HuH-7 (cell line): ENCODE measurements at regions not wholly inside any gene's neighbourhood (a gene's known extent, or its start where the extent isn't known, plus 50 kb on each side); places are given as distances from the start of the nearest gene placed in this dataset.
A peak's percentile ranks its signal among the peaks of the same experiment; 100 is the strongest.

Source experiments
- DNase-seq: peaks from one replicate; pipeline ENCODE4 v3.0.0; 2011; ENCODE audit warnings: low spot score

DNA sequence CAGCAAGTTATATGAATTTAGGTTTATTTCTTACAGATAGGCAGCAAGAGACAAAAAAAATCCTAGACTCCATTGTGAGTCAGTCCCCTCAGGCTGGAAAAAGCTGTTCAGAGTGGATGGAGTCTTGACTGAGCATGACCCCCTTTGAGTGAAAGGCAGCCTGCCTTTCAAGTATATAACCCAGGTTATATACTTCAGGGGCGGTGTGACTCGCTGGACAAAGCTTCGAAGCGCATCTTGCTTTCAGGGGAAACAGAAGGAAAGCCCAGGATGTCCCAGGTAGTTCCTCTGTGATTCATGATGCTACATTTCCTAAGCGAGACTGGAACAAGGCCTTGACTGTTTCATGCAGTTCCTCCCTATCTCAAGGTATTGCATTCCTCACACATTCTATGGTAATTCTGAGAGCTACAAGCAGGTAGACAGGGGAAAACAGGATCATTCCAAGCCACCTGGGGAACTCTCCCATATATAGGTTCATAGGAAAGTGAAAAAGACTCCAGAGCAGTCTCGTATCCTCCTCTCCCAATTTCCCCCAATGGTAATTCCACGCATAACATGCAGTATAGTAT is 1244.1 kb upstream of the CDH6 start:
- DNase-seq = no peak

- no peak for DNase-seq
These were observed 1249.2 kb upstream of the CDH6 start for GRCh38 chr5:29944327-29944726.

GRCh38 chr5:29942089-29942488 is 1251.4 kb upstream of the CDH6 start:
- no peak for DNase-seq

GRCh38 chr5:29939988-29940387 is 1253.5 kb upstream of the CDH6 start:
- no peak for DNase-seq

- DNase-seq = no peak
These were observed 1258.1 kb upstream of the CDH6 start for GRCh38 chr5:29935371-29935770.

- DNase-seq = no peak
These were observed 1263.2 kb upstream of the CDH6 start for GRCh38 chr5:29930316-29930715.

- DNase-seq = no peak
These were observed 1269.4 kb upstream of the CDH6 start for GRCh38 chr5:29924107-29924506.

- no peak for DNase-seq
These were observed 1287.7 kb upstream of the CDH6 start for GRCh38 chr5:29905626-29906353.

GRCh38 chr5:29902859-29903258 is 1290.6 kb upstream of the CDH6 start:
- no peak for DNase-seq

DNA sequence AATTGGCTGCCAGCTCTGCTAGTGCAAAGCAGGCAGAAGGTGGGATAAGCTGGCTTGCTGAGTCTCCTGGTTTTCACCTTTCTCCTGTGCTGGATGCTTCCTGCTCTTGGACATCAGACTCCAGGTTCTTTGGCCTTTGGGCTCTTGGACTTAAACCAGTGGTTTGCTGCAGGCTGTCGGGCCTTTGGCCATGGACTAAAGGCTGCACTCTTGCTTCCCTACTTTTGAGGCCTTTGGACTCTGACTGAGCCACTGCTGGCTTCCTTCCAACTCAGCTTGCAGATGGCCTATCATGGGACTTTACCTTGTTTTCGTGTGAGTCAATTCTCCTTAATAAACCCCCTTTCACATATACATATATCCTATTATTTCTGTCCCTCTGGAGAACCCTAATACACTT is 1293.9 kb upstream of the CDH6 start:
- no peak for DNase-seq

DNA sequence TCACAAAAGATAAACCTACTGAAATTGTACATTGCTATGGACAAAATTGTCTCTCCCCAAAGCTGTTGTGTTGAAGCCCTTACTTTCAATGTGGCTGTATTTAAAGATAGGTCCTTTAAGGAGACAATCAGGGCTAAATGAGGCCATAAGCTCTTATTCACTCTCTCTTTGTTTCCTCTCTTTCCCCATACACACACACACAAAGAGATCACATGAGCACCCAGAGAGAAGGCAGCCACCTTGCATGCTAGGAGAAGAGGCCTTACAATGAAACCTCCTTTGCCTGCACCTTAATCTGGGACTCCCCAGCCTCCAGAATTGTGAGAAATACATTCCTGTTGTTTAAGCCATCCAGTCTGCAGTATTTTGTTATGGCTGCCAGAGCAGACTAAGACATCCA is 1295.6 kb upstream of the CDH6 start:
- no peak for DNase-seq

DNA sequence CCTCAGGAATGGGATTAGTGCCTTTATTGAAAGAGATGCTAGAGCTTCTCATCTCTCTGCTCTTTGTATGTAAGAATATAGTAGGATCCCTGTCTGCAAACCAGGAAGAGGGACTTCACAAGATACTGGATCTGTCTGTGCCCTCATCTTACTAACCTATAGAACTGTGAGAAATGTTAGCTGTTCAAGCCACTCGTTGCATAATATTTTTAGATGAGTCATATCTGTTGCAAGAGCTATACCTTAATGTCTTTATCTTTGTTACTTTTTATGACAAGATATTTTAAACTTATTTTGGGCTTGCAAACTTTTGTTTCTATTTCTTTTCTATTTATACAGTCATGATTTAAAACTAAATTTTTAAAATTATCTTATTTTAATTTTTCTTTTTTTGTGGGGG is 1296.8 kb upstream of the CDH6 start:
- DNase-seq = no peak

- DNase-seq = no peak
These were observed 1298.8 kb upstream of the CDH6 start for GRCh38 chr5:29894668-29895067.

- no peak for DNase-seq
These were observed 1304.4 kb upstream of the CDH6 start for GRCh38 chr5:29889051-29889450.

- DNase-seq = no peak
These were observed 1307.9 kb upstream of the CDH6 start for GRCh38 chr5:29885595-29885994.

DNA sequence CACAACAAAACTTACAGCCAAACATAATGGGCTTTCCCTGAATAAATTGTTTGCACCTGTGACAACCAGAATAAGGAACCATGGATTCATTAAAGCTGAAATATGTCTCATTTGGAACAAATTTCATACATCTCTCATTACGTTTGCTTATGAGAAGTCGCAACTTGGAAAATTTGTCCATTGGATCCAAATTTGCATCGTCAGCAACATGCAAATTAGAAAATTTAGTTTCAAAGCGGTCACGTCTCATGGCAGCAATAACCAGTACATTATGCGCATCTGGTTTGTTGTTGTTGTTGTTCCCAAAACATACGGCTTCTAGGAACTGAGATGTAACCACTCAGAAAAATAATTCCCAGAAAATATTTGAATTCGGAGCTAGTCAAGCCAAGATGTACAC is 1311.5 kb upstream of the CDH6 start:
- no peak for DNase-seq

GRCh38 chr5:29879401-29879800 is 1314.1 kb upstream of the CDH6 start:
- DNase-seq = no peak

DNA sequence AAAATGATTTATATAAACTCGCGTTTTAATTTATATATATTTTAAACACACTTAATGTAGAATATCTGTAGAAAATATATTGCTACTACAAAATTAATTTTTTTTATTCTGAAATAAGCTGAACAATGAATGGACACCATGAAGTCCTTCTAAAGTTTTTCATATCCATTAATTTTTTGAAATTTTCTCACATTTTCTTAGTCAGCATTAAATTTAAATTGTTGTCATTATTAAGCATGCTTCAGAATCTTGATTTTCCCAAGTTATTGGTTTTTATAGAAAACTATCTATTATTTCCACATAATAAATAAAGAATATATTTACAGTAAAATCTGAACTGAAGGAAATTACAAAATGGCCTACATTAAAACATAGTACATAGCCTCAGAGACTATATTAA is 1314.9 kb upstream of the CDH6 start:
- DNase-seq = no peak

DNA sequence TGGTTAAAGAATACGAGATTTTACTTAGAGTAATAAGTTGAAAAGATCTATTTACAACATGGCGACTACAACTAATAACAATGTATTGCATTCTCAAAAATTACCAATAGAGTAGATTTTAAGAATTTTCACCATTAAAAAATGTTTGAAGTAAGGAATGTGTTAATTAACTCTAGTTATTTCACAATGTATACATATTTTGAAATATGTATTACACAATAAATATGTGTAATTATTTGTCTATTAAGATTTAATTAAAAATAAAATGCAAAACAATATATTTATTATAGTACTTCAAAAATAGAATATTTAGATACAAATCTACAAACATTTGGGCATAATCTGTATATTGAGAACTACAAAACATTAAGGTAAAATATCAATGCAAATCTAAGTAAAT is 1326.3 kb upstream of the CDH6 start:
- no peak for DNase-seq

DNA sequence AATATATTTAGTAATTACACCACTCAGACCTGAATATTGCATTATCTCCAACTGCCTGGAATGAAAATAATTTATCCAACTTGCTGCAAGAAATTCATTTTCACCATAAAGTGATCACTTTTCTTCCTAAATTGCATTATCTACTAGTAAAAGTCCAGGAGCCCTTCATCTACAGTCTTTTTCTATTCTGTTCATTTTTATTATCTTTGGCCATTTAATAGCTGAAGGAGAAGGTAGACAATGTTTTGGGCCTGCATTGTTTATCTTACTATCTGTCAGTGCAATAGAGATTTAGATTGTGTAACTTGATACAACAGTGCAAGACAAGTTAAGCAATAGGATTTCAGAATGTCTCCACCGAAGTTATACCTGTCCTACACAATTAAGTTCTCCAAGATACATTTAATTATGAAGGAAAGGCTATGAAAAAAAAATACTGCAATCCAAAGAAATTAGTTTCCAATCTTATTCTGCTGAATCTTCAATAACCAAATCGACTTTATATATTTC is 1339.7 kb upstream of the CDH6 start:
- DNase-seq = peak; percentile 4

DNA sequence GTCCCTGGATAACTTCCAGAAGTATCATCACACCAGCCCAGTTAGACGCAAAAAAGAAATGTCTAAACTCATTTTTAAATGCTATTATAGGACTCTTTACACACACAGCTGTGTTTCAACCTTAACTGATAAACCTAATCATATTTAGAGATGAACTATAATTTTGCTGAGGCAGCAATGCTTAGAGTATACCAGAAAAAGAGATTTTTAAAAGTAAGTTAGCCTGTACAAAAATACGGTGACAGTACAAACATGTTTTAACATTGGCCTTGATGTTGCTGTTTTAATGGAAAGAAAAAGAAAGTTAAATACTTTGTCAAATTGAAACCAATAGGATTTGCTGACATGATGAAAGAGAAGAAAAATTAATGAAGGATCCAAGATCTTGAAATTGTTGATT is 1341.2 kb upstream of the CDH6 start:
- DNase-seq = no peak

GRCh38 chr5:29845206-29845605 is 1348.3 kb upstream of the CDH6 start:
- DNase-seq = no peak

DNA sequence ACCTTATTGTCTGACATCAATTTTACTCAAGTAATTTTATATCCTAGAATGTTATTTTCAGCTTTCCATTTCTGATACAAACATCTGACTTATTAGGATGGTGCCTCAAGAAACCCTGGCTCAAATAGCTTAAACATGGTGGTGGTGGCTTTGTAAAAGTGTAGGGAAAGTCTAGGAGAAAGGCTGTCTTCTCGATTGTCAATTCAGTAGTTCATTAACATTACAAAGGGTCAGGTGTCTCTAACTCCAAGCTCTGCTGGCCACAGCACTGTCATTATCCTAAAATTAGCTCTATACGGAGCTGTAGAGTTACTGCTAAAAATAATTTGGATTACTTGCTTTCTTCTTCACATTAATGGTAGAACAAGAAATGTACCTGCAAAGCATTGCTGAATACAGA is 1360.1 kb upstream of the CDH6 start:
- no peak for DNase-seq

- no peak for DNase-seq
These were observed 1371.0 kb upstream of the CDH6 start for GRCh38 chr5:29822521-29822920.
